ENCODE measurements at regions not wholly inside any gene's neighbourhood (a gene's known extent, or its start where the extent isn't known, plus 50 kb on each side); places are given as distances from the start of the nearest gene placed in this dataset.
"Not testable (repeated sequence)": the region's sequence is repeated elsewhere in the genome, so short reads cannot be mapped to it uniquely, and the experiment has no call there.

DNA sequence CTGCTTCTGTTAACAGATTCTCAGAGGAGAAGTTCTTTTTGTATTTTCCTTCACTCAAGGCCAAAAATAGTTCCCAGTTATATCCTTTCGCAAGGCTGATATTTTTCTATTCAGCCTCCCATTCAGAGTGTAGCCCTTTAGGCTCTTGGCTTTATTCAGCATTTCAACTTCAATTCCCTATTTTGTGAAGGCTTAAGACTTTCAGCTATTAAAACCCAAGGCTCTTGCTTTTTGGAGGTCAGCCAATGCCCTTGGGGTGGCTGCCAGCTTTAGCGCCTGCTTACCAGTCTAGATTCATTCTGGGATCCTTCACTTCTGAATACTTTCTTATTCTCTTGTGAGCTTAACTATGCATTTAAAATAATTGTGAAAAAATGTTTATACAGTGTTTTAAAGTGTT is 57.3 kb upstream of the ADGRA3 start:
- DNase-seq (ENCODE audit: low read depth, low spot score) = no peak

- DNase-seq (ENCODE audit: low read depth, low spot score) = no peak
These were observed 57.8 kb upstream of the ADGRA3 start for GRCh38 chr4:22573641-22574040.

DNA sequence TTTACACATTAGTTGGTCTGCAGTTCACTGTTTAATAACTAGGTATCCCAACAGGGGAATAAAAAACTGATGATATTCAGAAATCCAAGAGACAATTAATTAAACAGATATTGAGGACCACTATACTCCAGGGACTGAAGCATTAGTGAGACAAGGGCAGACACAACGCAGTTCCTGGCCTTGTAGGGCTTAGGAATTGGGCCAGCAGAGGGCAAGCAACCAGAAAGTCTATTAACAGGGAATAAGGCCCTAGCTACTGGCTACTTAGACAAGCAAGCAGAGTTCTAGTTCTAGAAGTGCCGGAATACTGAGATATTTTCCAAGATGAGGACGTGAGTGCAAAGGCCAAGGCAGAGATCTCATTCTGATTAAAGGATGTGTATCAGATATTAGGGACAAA is 58.6 kb upstream of the ADGRA3 start:
- no peak for DNase-seq (ENCODE audit: low read depth, low spot score)

- DNase-seq (ENCODE audit: low read depth, low spot score) = no peak
These were observed 59.0 kb upstream of the ADGRA3 start for GRCh38 chr4:22574880-22575279.

GRCh38 chr4:22587253-22587652 is 71.4 kb upstream of the ADGRA3 start:
- DNase-seq (ENCODE audit: low read depth, low spot score) = no peak

- DNase-seq (ENCODE audit: low read depth, low spot score) = no peak
These were observed 78.1 kb upstream of the ADGRA3 start for GRCh38 chr4:22593933-22594332.

DNA sequence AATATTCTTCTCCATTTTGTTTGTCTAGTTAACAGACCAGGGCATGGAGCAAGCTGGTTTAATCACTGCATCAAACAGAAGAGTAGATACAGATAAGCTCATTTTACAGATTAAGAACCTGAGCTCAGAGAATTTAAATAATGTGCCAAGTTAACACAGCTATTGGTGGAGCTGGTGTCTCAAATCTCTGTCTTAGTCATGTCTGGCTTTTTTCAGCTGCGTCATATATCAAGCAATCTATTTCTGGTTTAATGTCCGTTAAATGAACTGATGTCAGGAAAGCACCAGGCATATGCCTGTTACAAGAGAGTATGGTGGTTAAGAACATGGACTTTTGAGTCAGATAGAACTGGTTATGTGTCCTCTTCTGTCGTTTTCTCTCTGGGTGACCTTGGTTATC is 79.8 kb upstream of the ADGRA3 start:
- DNase-seq (ENCODE audit: low read depth, low spot score) = no peak

- DNase-seq (ENCODE audit: low read depth, low spot score) = no peak
These were observed 80.5 kb upstream of the ADGRA3 start for GRCh38 chr4:22596409-22596808.

- no peak for DNase-seq (ENCODE audit: low read depth, low spot score)
These were observed 81.6 kb upstream of the ADGRA3 start for GRCh38 chr4:22597471-22597870.

DNA sequence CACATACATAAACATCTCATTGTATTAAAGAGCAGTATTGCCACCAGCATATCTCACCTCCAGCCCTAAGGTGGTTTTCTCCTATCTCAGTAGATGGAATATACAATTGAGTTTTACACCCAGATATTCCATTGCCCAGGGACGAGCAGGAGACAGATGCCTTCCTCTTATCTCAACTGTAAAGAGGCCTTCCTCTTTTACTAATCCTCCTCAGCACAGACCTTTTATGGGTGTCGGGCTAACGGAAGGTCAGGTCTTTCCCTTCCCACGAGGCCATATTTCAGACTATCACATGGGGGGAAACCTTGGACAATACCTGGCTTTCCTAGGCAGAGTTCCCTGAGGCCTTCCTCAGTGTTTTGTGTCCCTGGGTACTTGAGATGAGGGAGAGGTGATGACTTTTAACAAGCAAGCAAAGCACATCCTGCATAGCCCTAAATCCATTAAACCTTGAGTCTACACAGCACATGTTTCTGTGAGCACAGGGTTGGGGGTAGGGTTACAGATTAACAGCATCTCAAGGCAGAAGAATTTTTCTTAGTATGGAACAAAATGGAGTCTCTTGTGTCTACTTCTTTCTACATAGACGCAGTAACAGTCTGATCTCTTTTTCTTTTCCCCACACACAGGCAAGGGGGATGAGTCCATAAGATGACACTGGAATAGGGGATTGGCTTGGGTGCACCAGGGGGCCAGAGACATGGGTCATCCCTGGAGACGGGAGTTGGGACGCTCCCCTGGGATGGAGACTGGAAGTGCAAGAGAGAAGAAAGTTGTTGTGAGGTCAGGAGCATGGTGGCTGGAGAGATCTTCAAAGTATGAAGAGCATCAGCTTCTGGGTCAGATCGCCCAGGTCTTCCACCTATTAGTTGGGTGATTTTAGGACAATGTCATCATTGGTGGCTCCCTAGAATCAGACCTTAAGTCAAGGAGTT is 82.5 kb upstream of the ADGRA3 start:
- DNase-seq (ENCODE audit: low read depth, low spot score) = not testable (repeated sequence)

DNA sequence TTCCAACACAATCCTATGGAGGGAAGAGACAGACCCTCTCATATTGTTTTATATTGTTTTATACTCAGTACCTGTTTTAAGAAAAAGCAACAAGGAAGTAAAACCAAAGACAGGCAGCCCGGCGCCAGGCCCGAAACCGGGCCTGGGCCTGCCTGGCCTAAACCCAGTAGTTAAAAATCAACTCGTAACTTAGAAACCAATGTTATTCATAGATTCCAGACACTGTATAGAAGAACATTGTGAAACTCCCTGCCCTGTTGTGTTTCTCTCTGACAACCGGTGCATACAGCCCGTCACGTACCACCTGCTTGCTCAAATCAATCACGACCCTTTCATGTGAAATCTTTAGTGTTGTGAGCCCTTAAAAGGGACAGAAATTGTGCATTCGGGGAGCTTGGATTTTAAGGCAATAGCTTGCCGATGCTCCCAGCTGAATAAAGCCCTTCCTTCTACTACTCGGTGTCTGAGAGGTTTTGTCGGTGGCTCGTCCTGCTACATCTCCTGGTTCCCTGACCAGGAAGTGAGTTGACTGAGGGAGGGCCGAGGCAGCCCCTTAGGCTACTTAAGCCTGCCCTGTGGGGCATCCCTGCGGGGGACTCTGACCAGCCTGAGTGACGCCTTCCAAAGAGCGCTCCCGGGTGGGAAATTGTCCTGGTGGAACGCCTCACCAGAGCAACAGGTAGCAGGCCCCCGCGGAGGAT is 83.5 kb upstream of the ADGRA3 start:
- DNase-seq (ENCODE audit: low read depth, low spot score) = not testable (repeated sequence)

- not testable (repeated sequence) for DNase-seq (ENCODE audit: low read depth, low spot score)
These were observed 84.1 kb upstream of the ADGRA3 start for GRCh38 chr4:22599929-22600432.

GRCh38 chr4:22601638-22602037 is 85.8 kb upstream of the ADGRA3 start:
- DNase-seq (ENCODE audit: low read depth, low spot score) = not testable (repeated sequence)

DNA sequence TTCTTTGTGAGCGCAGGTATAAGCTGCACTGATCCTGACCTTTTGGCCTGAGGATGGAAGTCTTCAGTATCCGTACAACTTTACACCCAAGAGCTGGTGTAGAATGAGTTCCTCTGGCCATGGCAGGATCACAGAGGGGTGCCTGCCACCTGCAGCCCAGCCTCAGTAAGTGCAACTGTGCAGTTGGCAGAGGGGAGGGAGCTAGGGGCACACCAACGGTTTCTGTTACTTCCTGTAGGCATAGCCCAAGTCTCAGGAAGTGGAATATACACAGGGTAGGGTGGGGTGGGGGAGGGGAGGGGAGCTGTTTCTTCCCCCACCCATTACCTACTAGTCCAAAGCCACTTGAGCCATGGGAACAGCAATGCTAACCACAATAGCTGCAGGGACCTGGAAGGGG is 85.4 kb upstream of the GBA3 start:
- DNase-seq (ENCODE audit: low read depth, low spot score) = no peak

DNA sequence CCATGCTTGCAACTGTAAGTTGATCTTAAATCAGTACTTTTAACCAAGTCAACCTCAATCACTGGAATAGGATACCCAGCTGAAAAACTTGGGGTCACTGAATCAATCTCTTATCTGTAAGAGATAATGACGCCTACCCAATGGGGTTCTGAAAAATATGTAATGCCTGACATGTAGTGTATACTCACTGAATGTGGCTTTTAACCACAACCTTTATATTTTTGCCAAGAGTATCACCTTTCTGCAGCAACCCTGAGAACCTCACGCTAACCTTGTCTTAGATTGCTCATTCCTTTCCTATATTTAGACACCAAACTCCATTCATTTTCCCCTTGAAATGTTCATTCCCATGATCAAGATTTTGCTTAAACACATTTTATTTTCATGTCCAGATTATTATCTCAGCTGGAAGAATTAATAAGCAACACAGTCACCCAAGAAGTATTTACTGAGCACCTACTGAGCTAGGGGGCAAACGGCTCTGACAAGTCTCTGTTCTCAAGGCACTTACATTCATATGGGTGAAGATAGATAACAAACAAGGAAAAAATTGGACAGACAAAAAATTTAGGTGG is 82.7 kb upstream of the GBA3 start:
- DNase-seq (ENCODE audit: low read depth, low spot score) = not testable (repeated sequence)

- no peak for DNase-seq (ENCODE audit: low read depth, low spot score)
These were observed 78.6 kb upstream of the GBA3 start for GRCh38 chr4:22614114-22614513.

DNA sequence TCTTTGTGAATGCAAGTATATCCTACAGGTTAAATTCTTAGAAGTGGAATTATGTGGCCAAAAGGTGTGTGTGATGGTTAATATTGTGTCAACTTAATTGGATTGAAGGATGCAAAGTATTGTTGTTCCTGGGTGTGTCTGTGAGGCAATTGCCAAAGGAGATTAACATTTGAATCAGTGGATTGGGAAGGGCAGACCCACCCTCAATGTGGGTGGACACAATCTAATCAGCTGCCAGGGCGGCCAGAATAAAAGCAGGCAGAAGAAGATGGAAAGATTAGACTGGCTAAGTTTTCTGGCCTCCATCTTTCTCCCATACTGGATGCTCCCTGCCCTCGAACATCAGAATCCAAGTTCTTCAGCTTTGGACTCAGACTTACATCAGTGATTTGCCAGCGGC is 76.2 kb upstream of the GBA3 start:
- no peak for DNase-seq (ENCODE audit: low read depth, low spot score)

GRCh38 chr4:22620144-22620543 is 72.6 kb upstream of the GBA3 start:
- DNase-seq (ENCODE audit: low read depth, low spot score) = not testable (repeated sequence)

DNA sequence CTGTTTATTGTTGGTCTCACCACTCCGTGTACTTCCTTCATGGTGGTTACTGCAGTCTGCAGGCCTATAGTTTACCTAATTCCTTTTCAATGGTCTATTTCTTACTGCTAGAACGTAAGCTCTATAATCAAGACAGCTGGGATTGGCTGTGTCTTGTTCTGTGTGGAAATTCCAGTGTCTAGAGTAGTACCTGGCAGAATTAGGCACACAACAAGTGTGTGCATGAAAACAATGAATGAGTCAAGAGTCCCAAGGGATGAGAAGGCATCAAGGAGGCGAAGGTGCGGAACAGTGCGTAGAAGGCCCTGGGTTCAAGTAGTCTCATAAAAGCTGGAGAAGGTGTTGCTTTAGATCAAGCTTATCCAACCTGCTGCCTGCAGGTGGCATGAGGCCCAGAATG is 70.8 kb upstream of the GBA3 start:
- not testable (repeated sequence) for DNase-seq (ENCODE audit: low read depth, low spot score)

DNA sequence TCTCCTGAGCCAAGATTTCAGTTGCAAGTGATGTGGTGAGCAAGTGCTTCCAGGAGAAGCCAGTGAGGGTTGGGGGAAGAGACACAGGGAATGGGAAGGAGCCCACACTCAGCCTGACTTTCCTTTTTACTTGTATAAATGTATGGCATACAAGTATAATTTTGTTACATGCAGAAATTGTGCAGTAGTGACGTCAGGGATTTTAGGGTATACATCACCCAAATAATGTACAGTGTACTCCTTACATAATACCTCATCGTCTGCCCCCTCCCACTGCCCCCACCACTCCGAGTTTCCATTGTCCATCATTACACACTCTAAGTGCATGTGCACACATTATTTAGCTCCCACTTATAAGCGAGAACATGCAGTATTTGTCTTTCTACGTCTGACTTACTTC is 68.7 kb upstream of the GBA3 start:
- not testable (repeated sequence) for DNase-seq (ENCODE audit: low read depth, low spot score)

GRCh38 chr4:22625311-22625710 is 67.4 kb upstream of the GBA3 start:
- peak; percentile 52 for DNase-seq (ENCODE audit: low read depth, low spot score)

- not testable (repeated sequence) for DNase-seq (ENCODE audit: low read depth, low spot score)
These were observed 64.9 kb upstream of the GBA3 start for GRCh38 chr4:22627851-22628250.

Measured in iPS DF 19.7 (cell line).